Activated T-helper 1 cell treated with anti-CD3 and anti-CD28 coated beads, Interleukin-12 subunit alpha, Interleukin-12 subunit beta, Interleukin-2, Interleukin-4 antibody, amounts not matched to agents 30 ng/mL and 10 ng/mL and 1 ng/mL, durations not matched to agents 14 hours and 24 hours and 36 hours (primary cell): ENCODE measurements at regions not wholly inside any gene's neighbourhood (a gene's known extent, or its start where the extent isn't known, plus 50 kb on each side); places are given as distances from the start of the nearest gene placed in this dataset.
"Not testable (repeated sequence)": the region's sequence is repeated elsewhere in the genome, so short reads cannot be mapped to it uniquely, and the experiment has no call there.

Source experiments
- DNase-seq: peaks from one replicate; pipeline ENCODE4 v3.0.0; 2021; ENCODE audit warnings: low spot score
- H3K27ac Mint-ChIP-seq: one replicate; pipeline ENCODE4 v1.8.0; 2021; ENCODE audit warnings: mild to moderate bottlenecking, mixed read lengths
- H3K27me3 Mint-ChIP-seq: one replicate; pipeline ENCODE4 v1.8.0; 2022; ENCODE audit warnings: mild to moderate bottlenecking, moderate library complexity, mixed read lengths; ENCODE audit not compliant: insufficient read depth
- H3K36me3 Mint-ChIP-seq: one replicate; pipeline ENCODE4 v1.8.0; 2021; ENCODE audit warnings: low read depth, mixed read lengths
- H3K4me1 Mint-ChIP-seq: one replicate; pipeline ENCODE4 v1.8.0; 2021; ENCODE audit warnings: low read depth, mixed read lengths
- H3K4me3 Mint-ChIP-seq: one replicate; pipeline ENCODE4 v1.8.0; 2021; ENCODE audit warnings: mild to moderate bottlenecking, moderate library complexity, mixed read lengths
- H3K9me3 Mint-ChIP-seq: one replicate; pipeline ENCODE4 v1.8.0; 2021; ENCODE audit warnings: mixed read lengths
- intact Hi-C: fragments of 100-400 bp; cut with micrococcal nuclease; formaldehyde crosslinking; loops from one replicate; pipeline ENCODE4 v1.15.1; 2024

- Mint-ChIP-seq H3K27me3 (no peaks in the 10 kb centered on the region), H3K4me3 (no peak overlapping the region), H3K27ac (no peak overlapping the region), H3K9me3 (peaks cover 17% of the 10 kb centered on the region), H3K4me1 (peaks cover 6% of the 10 kb centered on the region), H3K36me3 (no peaks in the 10 kb centered on the region)
- DNase-seq, result no peak
- intact Hi-C loops, result loop anchor here (5.0 to 10.0 kb wide), 2 partner anchors 61 to 158 kb away; no protein-coding TSS in a partner anchor
Measured at GRCh38 chrX:1072637-1073377, 139.6 kb downstream of the CRLF2 start.

GRCh38 chrX:1071351-1071750 is 141.1 kb downstream of the CRLF2 start:
- Mint-ChIP-seq H3K4me1 (no peaks in the 10 kb centered on the region), H3K27me3 (no peaks in the 10 kb centered on the region), H3K4me3 (no peak overlapping the region), H3K36me3 (no peaks in the 10 kb centered on the region), H3K27ac (no peak overlapping the region), H3K9me3 (peaks cover 17% of the 10 kb centered on the region)
- DNase-seq, result no peak
- intact Hi-C loops, result loop anchor here (5.0 to 10.0 kb wide), 2 partner anchors 59 to 157 kb away; no protein-coding TSS in a partner anchor

GRCh38 chrX:1062351-1062750 is 150.1 kb downstream of the CRLF2 start:
- Mint-ChIP-seq H3K27ac (no peak overlapping the region), H3K36me3 (no peaks in the 10 kb centered on the region), H3K4me3 (no peak overlapping the region), H3K27me3 (no peaks in the 10 kb centered on the region), H3K4me1 (no peaks in the 10 kb centered on the region), H3K9me3 (peaks cover 40% of the 10 kb centered on the region)
- intact Hi-C loops, result no loop called here
- no peak for DNase-seq

GRCh38 chrX:1060562-1060960 is 151.9 kb downstream of the CRLF2 start:
- no peak overlapping the region for H3K27ac Mint-ChIP-seq
- H3K9me3 Mint-ChIP-seq, result peaks cover 40% of the 10 kb centered on the region
- no peaks in the 10 kb centered on the region for H3K36me3 Mint-ChIP-seq
- no peak overlapping the region for H3K4me3 Mint-ChIP-seq
- no peaks in the 10 kb centered on the region for H3K4me1 Mint-ChIP-seq
- DNase-seq, result no peak
- intact Hi-C loops, result no loop called here
- H3K27me3 Mint-ChIP-seq, result no peaks in the 10 kb centered on the region

- Mint-ChIP-seq H3K9me3 (peaks cover 40% of the 10 kb centered on the region), H3K36me3 (no peaks in the 10 kb centered on the region), H3K27me3 (no peaks in the 10 kb centered on the region), H3K4me1 (no peaks in the 10 kb centered on the region), H3K27ac (no peak overlapping the region), H3K4me3 (no peak overlapping the region)
- no peak for DNase-seq
- intact Hi-C loops, result no loop called here
Measured at GRCh38 chrX:1059576-1060561, 152.6 kb downstream of the CRLF2 start.

GRCh38 chrX:1053600-1053999 is 158.8 kb downstream of the CRLF2 start:
- H3K27me3 Mint-ChIP-seq, H3K4me3 Mint-ChIP-seq, DNase-seq, H3K27ac Mint-ChIP-seq, H3K4me1 Mint-ChIP-seq, H3K36me3 Mint-ChIP-seq, intact Hi-C loops: not testable (repeated sequence)
- H3K9me3 Mint-ChIP-seq, result peaks cover 37% of the 10 kb centered on the region

- Mint-ChIP-seq H3K4me3 (no peak overlapping the region), H3K27me3 (no peaks in the 10 kb centered on the region), H3K9me3 (peaks cover 34% of the 10 kb centered on the region), H3K36me3 (no peaks in the 10 kb centered on the region), H3K4me1 (no peaks in the 10 kb centered on the region), H3K27ac (no peak overlapping the region)
- no peak for DNase-seq
- intact Hi-C loops, result no loop called here
Measured at GRCh38 chrX:1053072-1053471, 159.4 kb downstream of the CRLF2 start.

GRCh38 chrX:1052021-1052420 is 160.4 kb downstream of the CRLF2 start:
- no peak for DNase-seq
- Mint-ChIP-seq H3K27ac (no peak overlapping the region), H3K36me3 (no peaks in the 10 kb centered on the region), H3K4me3 (no peak overlapping the region), H3K4me1 (no peaks in the 10 kb centered on the region), H3K9me3 (peaks cover 42% of the 10 kb centered on the region), H3K27me3 (no peaks in the 10 kb centered on the region)
- intact Hi-C loops, result no loop called here

GRCh38 chrX:1051421-1051820 is 161.0 kb downstream of the CRLF2 start:
- no peak overlapping the region for H3K4me3 Mint-ChIP-seq
- peaks cover 42% of the 10 kb centered on the region for H3K9me3 Mint-ChIP-seq
- intact Hi-C loops, result no loop called here
- no peaks in the 10 kb centered on the region for H3K36me3 Mint-ChIP-seq
- no peaks in the 10 kb centered on the region for H3K4me1 Mint-ChIP-seq
- H3K27me3 Mint-ChIP-seq, result no peaks in the 10 kb centered on the region
- DNase-seq, result no peak
- H3K27ac Mint-ChIP-seq, result no peak overlapping the region

GRCh38 chrX:1045680-1046314 is 166.7 kb downstream of the CRLF2 start:
- DNase-seq, result no peak
- H3K4me3 Mint-ChIP-seq, result no peak overlapping the region
- H3K27ac Mint-ChIP-seq, result no peak overlapping the region
- H3K4me1 Mint-ChIP-seq, result no peaks in the 10 kb centered on the region
- H3K9me3 Mint-ChIP-seq, result peaks cover 23% of the 10 kb centered on the region
- H3K27me3 Mint-ChIP-seq, result no peaks in the 10 kb centered on the region
- H3K36me3 Mint-ChIP-seq, result no peaks in the 10 kb centered on the region
- intact Hi-C loops, result no loop called here

GRCh38 chrX:1041091-1041490 is 171.4 kb downstream of the CRLF2 start:
- H3K9me3 Mint-ChIP-seq, result peaks cover 13% of the 10 kb centered on the region
- no peak for DNase-seq
- intact Hi-C loops, result no loop called here

GRCh38 chrX:1035931-1036330 is 176.5 kb downstream of the CRLF2 start:
- H3K9me3 Mint-ChIP-seq, intact Hi-C loops, H3K4me1 Mint-ChIP-seq, H3K36me3 Mint-ChIP-seq, DNase-seq, H3K4me3 Mint-ChIP-seq, H3K27me3 Mint-ChIP-seq, H3K27ac Mint-ChIP-seq: not testable (repeated sequence)

More at GRCh38 chrX:1041091-1041490, 171.4 kb downstream of the CRLF2 start:
- peaks cover 1% of the 10 kb centered on the region for H3K27me3 Mint-ChIP-seq
- no peaks in the 10 kb centered on the region for H3K4me1 Mint-ChIP-seq
- no peak overlapping the region for H3K4me3 Mint-ChIP-seq
- no peaks in the 10 kb centered on the region for H3K36me3 Mint-ChIP-seq
- H3K27ac Mint-ChIP-seq, result no peak overlapping the region

- no peak for DNase-seq
- Mint-ChIP-seq H3K36me3 (no peaks in the 10 kb centered on the region), H3K9me3 (peaks cover 9% of the 10 kb centered on the region), H3K4me3 (no peak overlapping the region), H3K27me3 (peaks cover 2% of the 10 kb centered on the region), H3K4me1 (no peaks in the 10 kb centered on the region), H3K27ac (no peak overlapping the region)
- intact Hi-C loops, result no loop called here
Measured at GRCh38 chrX:1035206-1035605, 177.2 kb downstream of the CRLF2 start.
